Right ventricle myocardium inferior (tissue), 1 donor: ENCODE measurements at regions not wholly inside any gene's neighbourhood (a gene's known extent, or its start where the extent isn't known, plus 50 kb on each side); places are given as distances from the start of the nearest gene placed in this dataset.
"Not testable (repeated sequence)": the region's sequence is repeated elsewhere in the genome, so short reads cannot be mapped to it uniquely, and the experiment has no call there.

ENCODE experiments used
- ATAC-seq: fragments of 200-7000 bp; cut with Tn5 transposase; one replicate; pipeline ENCODE4 v1.9.1; 2020; ENCODE audit warnings: mild to moderate bottlenecking, moderate library complexity
- DNase-seq: peaks from one replicate; pipeline ENCODE4 v3.0.0; 2021; ENCODE audit errors: missing footprints
- intact Hi-C: fragments of 100-400 bp; cut with DNase I; formaldehyde crosslinking; loops from one replicate; pipeline ENCODE4 v1.11.0; 2022
- donor health status: DM: no; HTN: yes; CAD: no; lungs with severe emphysema.

GRCh38 chr18:70936160-70936559 is 647.3 kb downstream of the SOCS6 start:
- ATAC-seq (no peak), DNase-seq (no peak)
- intact Hi-C loops: no loop called here

GRCh38 chr18:70931942-70932814 is 643.3 kb downstream of the SOCS6 start:
- intact Hi-C loops: no loop called here
- no peak for DNase-seq

GRCh38 chr18:70920840-70921374 is 632.1 kb downstream of the SOCS6 start:
- no peak for ATAC-seq
- intact Hi-C loops: no loop called here

More at GRCh38 chr18:70931942-70932814, 643.3 kb downstream of the SOCS6 start:
- ATAC-seq: no peak

GRCh38 chr18:70907673-70908072 is 618.8 kb downstream of the SOCS6 start:
- DNase-seq (no peak), ATAC-seq (no peak)
- intact Hi-C loops: no loop called here

More at GRCh38 chr18:70920840-70921374, 632.1 kb downstream of the SOCS6 start:
- peak; percentile 27 for DNase-seq

GRCh38 chr18:70892381-70892780 is 603.5 kb downstream of the SOCS6 start:
- intact Hi-C loops: no loop called here
- no peak for ATAC-seq
- no peak for DNase-seq

GRCh38 chr18:70870292-70870691 is 581.4 kb downstream of the SOCS6 start:
- DNase-seq (no peak), ATAC-seq (no peak)
- intact Hi-C loops: no loop called here

GRCh38 chr18:70848329-70848728 is 559.5 kb downstream of the SOCS6 start:
- intact Hi-C loops: no loop called here

GRCh38 chr18:70840649-70841048 is 551.8 kb downstream of the SOCS6 start:
- DNase-seq (no peak), ATAC-seq (no peak)
- intact Hi-C loops: no loop called here

More at GRCh38 chr18:70848329-70848728, 559.5 kb downstream of the SOCS6 start:
- no peak for ATAC-seq
- DNase-seq: no peak

GRCh38 chr18:70827632-70828031 is 538.8 kb downstream of the SOCS6 start:
- intact Hi-C loops: no loop called here
- ATAC-seq (no peak), DNase-seq (no peak)

GRCh38 chr18:70826571-70826970 is 537.7 kb downstream of the SOCS6 start:
- intact Hi-C loops: no loop called here
- no peak for DNase-seq
- no peak for ATAC-seq

- ATAC-seq (no peak), DNase-seq (no peak)
- intact Hi-C loops: no loop called here
Observed at GRCh38 chr18:70822691-70823090, 533.8 kb downstream of the SOCS6 start.

- DNase-seq: no peak
- intact Hi-C loops: no loop called here
- no peak for ATAC-seq
Observed at GRCh38 chr18:70822117-70822516, 533.3 kb downstream of the SOCS6 start.

- no peak for DNase-seq
- intact Hi-C loops: no loop called here
- no peak for ATAC-seq
Observed at GRCh38 chr18:70808481-70809056, 519.7 kb downstream of the SOCS6 start.

- no peak for DNase-seq
- intact Hi-C loops: no loop called here
- no peak for ATAC-seq
Observed at GRCh38 chr18:70781860-70782453, 493.1 kb downstream of the SOCS6 start.

GRCh38 chr18:70766254-70766653 is 477.4 kb downstream of the SOCS6 start:
- ATAC-seq, DNase-seq, intact Hi-C loops: not testable (repeated sequence)

GRCh38 chr18:70762812-70763211 is 474.0 kb downstream of the SOCS6 start:
- DNase-seq: no peak
- intact Hi-C loops: no loop called here
- ATAC-seq: no peak

- DNase-seq (no peak), ATAC-seq (no peak)
- intact Hi-C loops: no loop called here
Observed at GRCh38 chr18:70758780-70759179, 469.9 kb downstream of the SOCS6 start.

- intact Hi-C loops: no loop called here
- ATAC-seq (no peak), DNase-seq (no peak)
Observed at GRCh38 chr18:70754486-70754885, 465.6 kb downstream of the SOCS6 start.

GRCh38 chr18:70732916-70733315 is 444.1 kb downstream of the SOCS6 start:
- no peak for DNase-seq
- intact Hi-C loops: no loop called here
- ATAC-seq: no peak

- ATAC-seq (no peak), DNase-seq (no peak)
- intact Hi-C loops: no loop called here
Observed at GRCh38 chr18:70732188-70732587, 443.3 kb downstream of the SOCS6 start.
